ENCODE measurements at regions not wholly inside any gene's neighbourhood (a gene's known extent, or its start where the extent isn't known, plus 50 kb on each side); places are given as distances from the start of the nearest gene placed in this dataset.

DNA sequence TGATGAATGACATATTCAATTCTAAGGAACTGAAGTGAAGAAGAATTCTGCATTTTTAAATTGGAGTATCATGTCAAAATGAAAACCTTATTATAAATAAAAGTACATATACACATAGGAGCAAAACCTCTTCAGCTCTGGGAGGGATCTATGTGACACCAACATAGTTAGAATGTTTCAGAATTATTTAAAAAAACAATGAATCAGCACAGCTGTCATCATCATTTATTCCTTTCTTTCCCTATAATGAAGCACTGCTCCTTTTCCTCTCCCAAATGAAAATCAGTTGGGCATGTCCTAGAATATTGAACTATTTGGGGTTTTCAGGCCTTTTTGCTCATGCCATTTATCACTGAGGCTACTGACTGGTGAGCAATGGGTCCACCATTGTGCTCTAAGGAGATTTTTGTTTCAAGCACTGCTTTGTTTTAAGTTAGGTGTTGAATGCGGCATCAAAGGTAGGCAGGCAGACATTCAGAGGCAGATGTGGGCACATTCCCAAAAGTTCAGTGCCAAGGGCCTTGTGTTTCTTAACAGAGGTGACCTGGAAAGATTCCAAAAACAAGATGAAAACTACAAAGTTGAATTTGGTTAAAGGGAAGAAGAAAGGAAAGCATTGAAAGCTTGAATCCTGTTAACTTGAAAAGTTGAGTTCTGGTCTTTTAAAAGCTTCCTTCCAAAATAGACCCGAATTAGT lies 126.4 kb upstream of the ADAMTSL1 start (continued):
- TF ChIP-seq RBM15 (IDR thresholded peaks at IDR 0.05; ENCODE audit: insufficient read depth, low read length), result no peak
- TF ChIP-seq, protein P1, sequence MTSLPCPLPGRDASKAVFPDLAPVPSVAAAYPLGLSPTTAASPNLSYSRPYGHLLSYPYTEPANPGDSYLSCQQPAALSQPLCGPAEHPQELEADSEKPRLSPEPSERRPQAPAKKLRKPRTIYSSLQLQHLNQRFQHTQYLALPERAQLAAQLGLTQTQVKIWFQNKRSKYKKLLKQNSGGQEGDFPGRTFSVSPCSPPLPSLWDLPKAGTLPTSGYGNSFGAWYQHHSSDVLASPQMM (CRISPR knock-in tag; IDR thresholded peaks at IDR 0.05), result no peak
- no peak for TF ChIP-seq NCOR1 (IDR thresholded peaks at IDR 0.05)

DNA sequence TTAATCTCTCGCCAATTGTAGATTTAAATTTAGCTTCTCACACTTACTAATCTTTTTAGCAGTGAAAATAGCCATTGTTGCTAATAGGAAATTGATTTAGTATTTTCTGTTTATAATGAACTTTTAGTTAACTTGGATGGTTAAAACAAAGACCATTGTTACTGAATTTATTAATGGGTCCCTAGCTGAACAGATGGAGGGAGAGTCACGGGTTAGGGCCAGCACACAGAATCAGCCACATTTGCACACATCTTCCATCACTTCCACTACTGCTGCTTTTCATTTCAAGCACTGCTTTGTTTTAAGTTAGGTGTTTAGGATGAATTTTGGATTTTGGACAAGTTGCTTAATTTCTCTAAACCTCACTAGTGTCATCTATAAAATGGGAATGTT lies 125.9 kb upstream of the ADAMTSL1 start:
- no TSS peak for BruUV-seq (replicated peaks)
- H3K4me3 ChIP-seq, result no peak overlapping the region
- no peak overlapping the region for H3K4me2 ChIP-seq (ENCODE audit: insufficient read depth, low read length)
- no peaks in the 10 kb centered on the region for H3K9me3 ChIP-seq (replicated peaks; ENCODE audit: control insufficient read depth, insufficient read depth, low read depth, low read length)
- no peak overlapping the region for H2AFZ ChIP-seq (ENCODE audit: low read depth, low read length)
- no peak for ATAC-seq
- no peaks in the 10 kb centered on the region for H3K79me2 ChIP-seq (ENCODE audit: control insufficient read depth, insufficient read depth, low read length)
- no peak overlapping the region for H3K9ac ChIP-seq (ENCODE audit: insufficient read depth in 1 of 2, low read depth in 2 of 2, low read length in 2 of 2)
- in situ Hi-C loops (cut with MboI), result no loop called here
- no peaks in the 10 kb centered on the region for H4K20me1 ChIP-seq (replicated peaks; ENCODE audit: control insufficient read depth, insufficient read depth, low read length)
- no peaks in the 10 kb centered on the region for H3K27me3 ChIP-seq (ENCODE audit: control insufficient read depth in 2 of 2, insufficient read depth in 2 of 2, low read length in 2 of 2)
- POLR2A ChIA-PET, result no interaction called here
- TF ChIP-seq RAD51 (IDR thresholded peaks at IDR 0.05; ENCODE audit: borderline replicate concordance, low read depth) (no peak), NFIC (IDR thresholded peaks at IDR 0.05) (no peak)
- CTCF ChIA-PET (ENCODE audit: low intra/inter-chr PET ratio), result no interaction called here
- 0% methylated on average over 2 of the region's 2 CpGs for WGBS (ENCODE audit: insufficient coverage, low coverage, missing lambda C conversion rate)
- no peaks in the 10 kb centered on the region for H3K9me1 ChIP-seq (ENCODE audit: control insufficient read depth, insufficient read depth, low read length)
- FAIRE-seq, result no peak
- no peaks in the 10 kb centered on the region for H3K36me3 ChIP-seq (ENCODE audit: control insufficient read depth, insufficient read depth, low read length)
- intact Hi-C loops (cut with micrococcal nuclease), result no loop called here
- no peaks in the 10 kb centered on the region for H3K4me1 ChIP-seq (replicated peaks in 1 of 2; ENCODE audit: control insufficient read depth in 2 of 2, insufficient read depth in 2 of 2, low read length in 2 of 2)
- no peak overlapping the region for H3K27ac ChIP-seq (ENCODE audit: extremely low read depth, low read depth, low read length)
- DNase-seq (ENCODE audit: extremely low read depth in 1 of 4, low spot score in 3 of 4), result no peak

Data from K562 (cell line).